Smooth muscle cell (in vitro differentiated cells): ENCODE measurements at regions not wholly inside any gene's neighbourhood (a gene's known extent, or its start where the extent isn't known, plus 50 kb on each side); places are given as distances from the start of the nearest gene placed in this dataset.

ENCODE experiments used
- DNase-seq: peaks from one replicate; lab custom pipeline; 2025; ENCODE audit not compliant: unreplicated experiment; lab: John Stamatoyannopoulos, UW
- H2AFZ ChIP-seq: fragments of 200-600 bp; sonication (generic); 2 replicates; pipeline ENCODE4 v1.6.0; 2016; ENCODE audit warnings: antibody characterized with exemption, low read depth, mild to moderate bottlenecking
- H3F3A ChIP-seq: fragments of 200-600 bp; sonication (generic); 2 replicates; pipeline ENCODE4 v1.6.0; 2017; ENCODE audit warnings: antibody characterized with exemption, low read depth
- H3K27ac ChIP-seq: fragments of 200-600 bp; sonication (generic); 2 replicates; pipeline ENCODE4 v1.5.1; 2016; ENCODE audit warnings: low read depth, mild to moderate bottlenecking
- H3K27me3 ChIP-seq: fragments of 200-600 bp; sonication (generic); 2 replicates; pipeline ENCODE4 v1.6.1; 2016; ENCODE audit warnings: low read depth, mild to moderate bottlenecking
- H3K36me3 ChIP-seq: fragments of 200-600 bp; sonication (generic); 2 replicates; pipeline ENCODE4 v1.5.1; 2016; ENCODE audit warnings: low read depth
- H3K4me1 ChIP-seq: fragments of 200-600 bp; sonication (generic); 2 replicates; pipeline ENCODE4 v1.5.1; 2016; ENCODE audit warnings: low read depth
- H3K4me2 ChIP-seq: fragments of 200-600 bp; sonication (generic); 2 replicates; pipeline ENCODE4 v1.6.0; 2016; ENCODE audit warnings: mild to moderate bottlenecking
- H3K4me3 ChIP-seq: fragments of 200-600 bp; sonication (generic); 2 replicates; pipeline ENCODE4 v1.5.1; 2016; ENCODE audit warnings: mild to moderate bottlenecking
- H3K79me2 ChIP-seq: fragments of 200-600 bp; sonication (generic); 2 replicates; pipeline ENCODE4 v1.6.0; 2016; ENCODE audit warnings: low read depth, mild to moderate bottlenecking
- H3K9ac ChIP-seq: fragments of 200-600 bp; sonication (generic); 2 replicates; pipeline ENCODE4 v1.6.0; 2016; ENCODE audit warnings: low read depth
- H3K9me3 ChIP-seq: fragments of 200-600 bp; sonication (generic); replicated peaks from 2 replicates; pipeline ENCODE4 v1.5.1; 2016; ENCODE audit warnings: low read depth
- H4K20me1 ChIP-seq: fragments of 200-600 bp; sonication (generic); 2 replicates; pipeline ENCODE4 v1.6.0; 2016; ENCODE audit warnings: low read depth
- WGBS: methylation state at CpG from one replicate; pipeline ENCODE4 v1.1.7; 2016; ENCODE audit warnings: low lambda C conversion rate; 5-methylcytosine and 5-hydroxymethylcytosine counted together
- TF ChIP-seq, protein P1 (sequence below): fragments of 200-600 bp; sonication (generic); IDR thresholded peaks from 2 replicates; pipeline ENCODE4 v1.5.1; 2017; ENCODE audit warnings: borderline replicate concordance, mild to moderate bottlenecking, antibody characterized with exemption; ENCODE audit not compliant: insufficient read depth, poor library complexity, severe bottlenecking

DNA sequence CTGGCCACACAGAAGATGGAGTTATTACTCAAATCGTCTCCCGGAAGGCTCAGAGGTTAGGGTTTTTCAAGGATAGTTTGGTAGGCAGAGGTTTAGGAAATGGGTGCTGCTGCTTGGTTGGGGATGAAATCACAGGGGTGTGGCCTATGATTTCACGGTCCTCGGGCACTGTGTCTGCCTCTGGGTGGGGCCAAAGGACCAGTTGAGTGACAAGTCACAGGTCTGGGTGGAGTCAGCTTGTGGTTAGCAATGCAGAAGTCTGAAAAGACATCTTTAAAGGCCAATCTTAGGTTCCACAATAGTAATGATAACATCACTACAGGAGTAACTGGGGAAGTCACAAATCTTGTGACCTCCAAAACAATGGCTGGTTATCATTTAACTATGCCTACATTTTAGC, 387.8 kb downstream of the ZNF521 start:
- H3K79me2 ChIP-seq: no peaks in the 10 kb centered on the region
- no peak overlapping the region for H3K9ac ChIP-seq
- H3K4me1 ChIP-seq: no peaks in the 10 kb centered on the region
- DNase-seq: no peak
- H3K4me3 ChIP-seq: no peak overlapping the region
- no peaks in the 10 kb centered on the region for H4K20me1 ChIP-seq
- no peak overlapping the region for H3K27ac ChIP-seq
- no peak overlapping the region for H3K4me2 ChIP-seq
- H3F3A ChIP-seq: no peaks in the 10 kb centered on the region
- H3K36me3 ChIP-seq: no peaks in the 10 kb centered on the region
- no peaks in the 10 kb centered on the region for H3K9me3 ChIP-seq
- WGBS: 66% methylated on average over 4 of the region's 4 CpGs
- H2AFZ ChIP-seq: no peak overlapping the region
- no peaks in the 10 kb centered on the region for H3K27me3 ChIP-seq
- TF ChIP-seq, protein P1, sequence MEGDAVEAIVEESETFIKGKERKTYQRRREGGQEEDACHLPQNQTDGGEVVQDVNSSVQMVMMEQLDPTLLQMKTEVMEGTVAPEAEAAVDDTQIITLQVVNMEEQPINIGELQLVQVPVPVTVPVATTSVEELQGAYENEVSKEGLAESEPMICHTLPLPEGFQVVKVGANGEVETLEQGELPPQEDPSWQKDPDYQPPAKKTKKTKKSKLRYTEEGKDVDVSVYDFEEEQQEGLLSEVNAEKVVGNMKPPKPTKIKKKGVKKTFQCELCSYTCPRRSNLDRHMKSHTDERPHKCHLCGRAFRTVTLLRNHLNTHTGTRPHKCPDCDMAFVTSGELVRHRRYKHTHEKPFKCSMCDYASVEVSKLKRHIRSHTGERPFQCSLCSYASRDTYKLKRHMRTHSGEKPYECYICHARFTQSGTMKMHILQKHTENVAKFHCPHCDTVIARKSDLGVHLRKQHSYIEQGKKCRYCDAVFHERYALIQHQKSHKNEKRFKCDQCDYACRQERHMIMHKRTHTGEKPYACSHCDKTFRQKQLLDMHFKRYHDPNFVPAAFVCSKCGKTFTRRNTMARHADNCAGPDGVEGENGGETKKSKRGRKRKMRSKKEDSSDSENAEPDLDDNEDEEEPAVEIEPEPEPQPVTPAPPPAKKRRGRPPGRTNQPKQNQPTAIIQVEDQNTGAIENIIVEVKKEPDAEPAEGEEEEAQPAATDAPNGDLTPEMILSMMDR: no peak

DNA sequence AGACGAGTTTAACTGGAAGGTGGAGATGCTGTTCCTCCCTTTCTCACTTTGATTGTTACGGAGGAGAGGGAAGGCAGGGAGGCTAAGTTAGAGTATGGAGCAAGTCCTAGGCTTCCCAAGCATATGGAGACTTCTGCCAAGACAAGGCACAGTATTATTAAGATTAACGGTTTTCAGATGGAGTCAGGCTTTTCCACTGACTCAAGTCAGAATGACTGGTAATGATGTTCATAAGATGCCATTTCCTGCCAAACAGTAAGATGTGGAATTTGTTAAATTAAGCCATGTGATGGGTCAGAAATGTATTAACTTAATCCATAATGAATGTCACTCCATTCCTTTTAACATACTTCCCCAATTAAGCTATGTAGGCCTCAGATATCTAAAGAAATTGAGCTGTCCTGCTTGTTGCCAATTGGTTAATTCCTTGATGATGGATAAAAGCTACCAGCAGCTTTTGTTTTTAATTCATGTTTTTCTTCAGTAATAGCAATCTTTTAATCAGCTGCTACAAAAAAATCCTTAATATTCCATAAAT, 383.7 kb downstream of the ZNF521 start:
- DNase-seq: no peak
- no peaks in the 10 kb centered on the region for H3K4me1 ChIP-seq
- no peak overlapping the region for H3K4me2 ChIP-seq
- no peaks in the 10 kb centered on the region for H3K9me3 ChIP-seq
- no peaks in the 10 kb centered on the region for H4K20me1 ChIP-seq
- H3K4me3 ChIP-seq: no peak overlapping the region
- WGBS: 80% methylated on average over 3 of the region's 3 CpGs
- no peaks in the 10 kb centered on the region for H3F3A ChIP-seq
- no peak overlapping the region for H3K27ac ChIP-seq
- H3K27me3 ChIP-seq: no peaks in the 10 kb centered on the region
- no peak overlapping the region for H2AFZ ChIP-seq
- TF ChIP-seq, protein P1: no peak
- H3K36me3 ChIP-seq: no peaks in the 10 kb centered on the region
- no peak overlapping the region for H3K9ac ChIP-seq
- H3K79me2 ChIP-seq: no peaks in the 10 kb centered on the region

DNA sequence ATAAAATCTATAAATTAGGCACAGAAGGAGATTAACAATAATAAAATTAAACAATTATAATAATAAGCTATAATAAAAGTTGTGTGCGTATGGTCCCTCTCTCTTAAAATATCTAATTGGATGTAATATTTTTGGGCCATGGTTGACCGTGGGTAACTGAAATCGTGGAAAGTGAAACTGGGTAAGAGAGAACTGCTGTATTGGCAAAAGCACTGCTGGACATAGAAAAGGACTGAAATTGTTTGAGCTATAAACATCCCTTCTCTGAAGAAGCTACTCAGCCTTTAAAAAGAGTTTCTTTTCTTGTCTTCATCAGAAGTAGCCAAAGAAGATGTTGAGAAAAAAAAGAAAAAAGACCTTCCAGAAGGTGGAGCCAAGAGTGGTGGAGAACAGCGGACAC, 379.4 kb downstream of the ZNF521 start:
- no peak overlapping the region for H3K9ac ChIP-seq
- H3K4me3 ChIP-seq: no peak overlapping the region
- H4K20me1 ChIP-seq: no peaks in the 10 kb centered on the region
- TF ChIP-seq, protein P1: no peak
- no peak overlapping the region for H2AFZ ChIP-seq
- no peaks in the 10 kb centered on the region for H3K79me2 ChIP-seq
- no peak overlapping the region for H3K4me2 ChIP-seq
- no peaks in the 10 kb centered on the region for H3K36me3 ChIP-seq
- no peaks in the 10 kb centered on the region for H3F3A ChIP-seq
- WGBS: 95% methylated on average over 4 of the region's 4 CpGs
- no peak for DNase-seq
- peaks cover 7% of the 10 kb centered on the region for H3K4me1 ChIP-seq
- H3K9me3 ChIP-seq: no peaks in the 10 kb centered on the region
- H3K27me3 ChIP-seq: no peaks in the 10 kb centered on the region
- no peak overlapping the region for H3K27ac ChIP-seq

DNA sequence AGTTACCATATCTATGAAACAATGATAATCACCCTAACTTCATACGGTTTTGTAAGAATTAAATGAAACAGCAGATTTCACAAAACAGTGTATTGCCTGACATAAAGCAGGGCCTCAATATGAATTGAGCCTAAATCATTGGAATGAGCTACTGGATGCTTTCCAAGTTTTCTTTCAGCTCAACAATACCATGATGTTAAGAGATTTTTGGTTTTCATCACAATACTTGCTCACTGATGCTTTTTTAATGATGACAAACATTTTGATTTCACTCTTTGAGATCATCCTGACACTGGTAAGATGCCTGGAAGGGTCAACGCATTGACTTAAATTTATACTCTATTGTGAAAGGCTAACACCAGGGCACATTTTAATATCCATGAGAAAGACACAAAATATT, 377.5 kb downstream of the ZNF521 start:
- Histone ChIP-seq H3K27me3 (no peaks in the 10 kb centered on the region), H3K4me2 (no peak overlapping the region), H3K4me1 (peaks cover 17% of the 10 kb centered on the region), H4K20me1 (no peaks in the 10 kb centered on the region), H3F3A (no peaks in the 10 kb centered on the region), H3K4me3 (no peak overlapping the region), H3K9ac (no peak overlapping the region), H3K79me2 (no peaks in the 10 kb centered on the region), H3K27ac (no peak overlapping the region), H3K9me3 (no peaks in the 10 kb centered on the region), H3K36me3 (no peaks in the 10 kb centered on the region), H2AFZ (no peak overlapping the region)
- no peak for DNase-seq
- TF ChIP-seq, protein P1: no peak
- WGBS: 87% methylated on average over 2 of the region's 2 CpGs
